ENCODE measurements at regions not wholly inside any gene's neighbourhood (a gene's known extent, or its start where the extent isn't known, plus 50 kb on each side); places are given as distances from the start of the nearest gene placed in this dataset.

DNA sequence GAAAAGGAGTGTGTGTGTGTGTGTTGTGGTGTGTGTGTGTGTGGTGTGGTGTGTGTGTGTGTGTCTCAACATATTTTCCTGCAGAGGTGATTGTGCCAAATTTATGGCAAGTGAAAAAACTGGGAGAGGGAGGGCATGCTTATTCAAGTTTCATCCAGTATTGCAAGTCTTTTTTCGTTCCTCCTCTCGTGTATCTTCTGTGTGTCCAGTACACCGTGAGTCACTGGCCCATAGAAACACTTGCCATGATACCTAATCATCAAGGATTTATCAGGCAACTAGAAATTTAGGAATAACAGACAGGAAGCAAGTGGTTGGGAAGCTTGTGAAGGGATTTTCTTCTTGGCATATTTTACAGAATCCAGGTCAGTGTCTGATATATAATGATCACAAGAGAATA, 820.5 kb downstream of the GATA3 start:
- TF ChIP-seq ZNF274 (IDR thresholded peaks at IDR 0.05; ENCODE audit: low read depth, low read length): no peak
- no peak for TF ChIP-seq SUZ12 (IDR thresholded peaks at IDR 0.05; ENCODE audit: extremely low read depth, insufficient read depth, insufficient read length)
- TF ChIP-seq YY1 (IDR thresholded peaks at IDR 0.05; ENCODE audit: insufficient read depth, insufficient read length): no peak
